ENCODE measurements at regions not wholly inside any gene's neighbourhood (a gene's known extent, or its start where the extent isn't known, plus 50 kb on each side); places are given as distances from the start of the nearest gene placed in this dataset.

GRCh38 chr3:188059351-188059750, 94.6 kb upstream of the LPP start:
- no CpG with 5 or more reads among the region's 3 CpGs for WGBS (ENCODE audit: insufficient coverage, low lambda C conversion rate)
- H3K36me3 ChIP-seq (ENCODE audit: control insufficient read depth, insufficient read depth, low read length), result no peaks in the 10 kb centered on the region
- no peaks in the 10 kb centered on the region for H3K4me1 ChIP-seq (ENCODE audit: control insufficient read depth, insufficient read depth, low read length)
- H3K9me3 ChIP-seq (ENCODE audit: control insufficient read depth, low read depth, low read length), result no peaks in the 10 kb centered on the region
- no peak overlapping the region for H3K27ac ChIP-seq (ENCODE audit: low read length)
- H3K4me3 ChIP-seq (ENCODE audit: low read length), result no peak overlapping the region
- DNase-seq, result no peak
- no peaks in the 10 kb centered on the region for H3K27me3 ChIP-seq (ENCODE audit: control insufficient read depth, insufficient read depth, low read length)

- Histone ChIP-seq H3K36me3 (ENCODE audit: control insufficient read depth, insufficient read depth, low read length) (no peaks in the 10 kb centered on the region), H3K27me3 (ENCODE audit: control insufficient read depth, insufficient read depth, low read length) (no peaks in the 10 kb centered on the region), H3K4me1 (ENCODE audit: control insufficient read depth, insufficient read depth, low read length) (no peaks in the 10 kb centered on the region), H3K4me3 (ENCODE audit: low read length) (no peak overlapping the region), H3K27ac (ENCODE audit: low read length) (no peak overlapping the region), H3K9me3 (ENCODE audit: control insufficient read depth, low read depth, low read length) (no peaks in the 10 kb centered on the region)
- no CpG with 5 or more reads among the region's 2 CpGs for WGBS (ENCODE audit: insufficient coverage, low lambda C conversion rate)
- DNase-seq, result no peak
Observed at GRCh38 chr3:188060264-188060835, 93.6 kb upstream of the LPP start.

GRCh38 chr3:188060840-188061544, 93.0 kb upstream of the LPP start:
- Histone ChIP-seq H3K27me3 (ENCODE audit: control insufficient read depth, insufficient read depth, low read length) (no peaks in the 10 kb centered on the region), H3K4me1 (ENCODE audit: control insufficient read depth, insufficient read depth, low read length) (no peaks in the 10 kb centered on the region), H3K4me3 (ENCODE audit: low read length) (no peak overlapping the region), H3K36me3 (ENCODE audit: control insufficient read depth, insufficient read depth, low read length) (no peaks in the 10 kb centered on the region), H3K27ac (ENCODE audit: low read length) (no peak overlapping the region), H3K9me3 (ENCODE audit: control insufficient read depth, low read depth, low read length) (no peaks in the 10 kb centered on the region)
- no peak for DNase-seq
- no CpG with 5 or more reads among the region's 2 CpGs for WGBS (ENCODE audit: insufficient coverage, low lambda C conversion rate)

- Histone ChIP-seq H3K27me3 (ENCODE audit: control insufficient read depth, insufficient read depth, low read length) (no peaks in the 10 kb centered on the region), H3K27ac (ENCODE audit: low read length) (no peak overlapping the region), H3K4me1 (ENCODE audit: control insufficient read depth, insufficient read depth, low read length) (no peaks in the 10 kb centered on the region), H3K9me3 (ENCODE audit: control insufficient read depth, low read depth, low read length) (no peaks in the 10 kb centered on the region), H3K36me3 (ENCODE audit: control insufficient read depth, insufficient read depth, low read length) (no peaks in the 10 kb centered on the region), H3K4me3 (ENCODE audit: low read length) (no peak overlapping the region)
- DNase-seq, result no peak
- WGBS (ENCODE audit: insufficient coverage, low lambda C conversion rate), result 76% methylated on average over 2 of the region's 2 CpGs
Observed at GRCh38 chr3:188062216-188062615, 91.7 kb upstream of the LPP start.

- Histone ChIP-seq H3K4me1 (ENCODE audit: control insufficient read depth, insufficient read depth, low read length) (peaks cover 16% of the 10 kb centered on the region), H3K27me3 (ENCODE audit: control insufficient read depth, insufficient read depth, low read length) (peaks cover 3% of the 10 kb centered on the region), H3K36me3 (ENCODE audit: control insufficient read depth, insufficient read depth, low read length) (no peaks in the 10 kb centered on the region), H3K27ac (ENCODE audit: low read length) (no peak overlapping the region), H3K9me3 (ENCODE audit: control insufficient read depth, low read depth, low read length) (no peaks in the 10 kb centered on the region), H3K4me3 (ENCODE audit: low read length) (no peak overlapping the region)
- DNase-seq, result no peak
- WGBS (ENCODE audit: insufficient coverage, low lambda C conversion rate), result 100% methylated on average over 2 of the region's 4 CpGs
Observed at GRCh38 chr3:188064831-188065493, 89.0 kb upstream of the LPP start.

- Histone ChIP-seq H3K4me1 (ENCODE audit: control insufficient read depth, insufficient read depth, low read length) (peaks cover 16% of the 10 kb centered on the region), H3K27me3 (ENCODE audit: control insufficient read depth, insufficient read depth, low read length) (peaks cover 3% of the 10 kb centered on the region), H3K9me3 (ENCODE audit: control insufficient read depth, low read depth, low read length) (no peaks in the 10 kb centered on the region), H3K27ac (ENCODE audit: low read length) (no peak overlapping the region), H3K36me3 (ENCODE audit: control insufficient read depth, insufficient read depth, low read length) (no peaks in the 10 kb centered on the region), H3K4me3 (ENCODE audit: low read length) (no peak overlapping the region)
- DNase-seq, result no peak
- 80% methylated on average over 1 of the region's 5 CpGs for WGBS (ENCODE audit: insufficient coverage, low lambda C conversion rate)
Observed at GRCh38 chr3:188066141-188066540, 87.8 kb upstream of the LPP start.

- H3K4me3 ChIP-seq (ENCODE audit: low read length), result no peak overlapping the region
- H3K36me3 ChIP-seq (ENCODE audit: control insufficient read depth, insufficient read depth, low read length), result no peaks in the 10 kb centered on the region
- H3K27ac ChIP-seq (ENCODE audit: low read length), result peak overlapping the region; percentile 22
- H3K9me3 ChIP-seq (ENCODE audit: control insufficient read depth, low read depth, low read length), result no peaks in the 10 kb centered on the region
- peaks cover 16% of the 10 kb centered on the region for H3K4me1 ChIP-seq (ENCODE audit: control insufficient read depth, insufficient read depth, low read length)
- no peak for DNase-seq
- H3K27me3 ChIP-seq (ENCODE audit: control insufficient read depth, insufficient read depth, low read length), result peaks cover 3% of the 10 kb centered on the region
Observed at GRCh38 chr3:188067932-188068331, 86.0 kb upstream of the LPP start.

- H3K27ac ChIP-seq (ENCODE audit: low read length), result peak overlapping the region; percentile 22
- H3K9me3 ChIP-seq (ENCODE audit: control insufficient read depth, low read depth, low read length), result no peaks in the 10 kb centered on the region
- H3K4me1 ChIP-seq (ENCODE audit: control insufficient read depth, insufficient read depth, low read length), result peaks cover 16% of the 10 kb centered on the region
- WGBS (ENCODE audit: insufficient coverage, low lambda C conversion rate), result 13% methylated on average over 1 of the region's 3 CpGs
- peak; percentile 54 to 83 for DNase-seq
- peaks cover 3% of the 10 kb centered on the region for H3K27me3 ChIP-seq (ENCODE audit: control insufficient read depth, insufficient read depth, low read length)
- no peaks in the 10 kb centered on the region for H3K36me3 ChIP-seq (ENCODE audit: control insufficient read depth, insufficient read depth, low read length)
- no peak overlapping the region for H3K4me3 ChIP-seq (ENCODE audit: low read length)
Observed at GRCh38 chr3:188068342-188068741, 85.6 kb upstream of the LPP start.

GRCh38 chr3:188071636-188072035, 82.3 kb upstream of the LPP start:
- no peaks in the 10 kb centered on the region for H3K9me3 ChIP-seq (ENCODE audit: control insufficient read depth, low read depth, low read length)
- no peaks in the 10 kb centered on the region for H3K36me3 ChIP-seq (ENCODE audit: control insufficient read depth, insufficient read depth, low read length)
- DNase-seq, result no peak
- no peak overlapping the region for H3K27ac ChIP-seq (ENCODE audit: low read length)
- peaks cover 16% of the 10 kb centered on the region for H3K4me1 ChIP-seq (ENCODE audit: control insufficient read depth, insufficient read depth, low read length)
- WGBS (ENCODE audit: insufficient coverage, low lambda C conversion rate), result no CpG with 5 or more reads among the region's 2 CpGs
- peaks cover 3% of the 10 kb centered on the region for H3K27me3 ChIP-seq (ENCODE audit: control insufficient read depth, insufficient read depth, low read length)
- no peak overlapping the region for H3K4me3 ChIP-seq (ENCODE audit: low read length)

- no CpG with 5 or more reads among the region's 4 CpGs for WGBS (ENCODE audit: insufficient coverage, low lambda C conversion rate)
- Histone ChIP-seq H3K27ac (ENCODE audit: low read length) (no peak overlapping the region), H3K4me3 (ENCODE audit: low read length) (no peak overlapping the region), H3K36me3 (ENCODE audit: control insufficient read depth, insufficient read depth, low read length) (no peaks in the 10 kb centered on the region), H3K9me3 (ENCODE audit: control insufficient read depth, low read depth, low read length) (peaks cover 3% of the 10 kb centered on the region), H3K27me3 (ENCODE audit: control insufficient read depth, insufficient read depth, low read length) (no peaks in the 10 kb centered on the region), H3K4me1 (ENCODE audit: control insufficient read depth, insufficient read depth, low read length) (no peaks in the 10 kb centered on the region)
- no peak for DNase-seq
Observed at GRCh38 chr3:188076176-188076575, 77.8 kb upstream of the LPP start.

Measured in large intestine (tissue), 3 donors.